Stimulated activated effector memory CD8-positive, alpha-beta T cell treated with anti-CD3 and anti-CD28 coated beads, Interleukin-12 subunit alpha, Interleukin-12 subunit beta, amount 100 ng/mL, for 72 hours (primary cell): ENCODE measurements at regions not wholly inside any gene's neighbourhood (a gene's known extent, or its start where the extent isn't known, plus 50 kb on each side); places are given as distances from the start of the nearest gene placed in this dataset.

Source experiments
- ATAC-seq: fragments of 150-1000 bp; cut with Tn5 transposase; 2 replicates; pipeline ENCODE4 v1.10.0; 2021
- DNase-seq, 2 donors: peaks; one replicate each; pipeline ENCODE4 v3.0.0; 2021 to 2022; ENCODE audit warnings: low spot score in 2 of 2
- H3K27ac Mint-ChIP-seq: one replicate; pipeline ENCODE4 v1.8.0; 2022; ENCODE audit warnings: mild to moderate bottlenecking, mixed read lengths
- H3K36me3 Mint-ChIP-seq: one replicate; pipeline ENCODE4 v1.8.0; 2022; ENCODE audit warnings: mild to moderate bottlenecking, mixed read lengths
- H3K4me1 Mint-ChIP-seq: one replicate; pipeline ENCODE4 v1.8.0; 2022; ENCODE audit warnings: mixed read lengths
- H3K4me3 Mint-ChIP-seq: one replicate; pipeline ENCODE4 v1.8.0; 2022; ENCODE audit warnings: mild to moderate bottlenecking, mixed read lengths
- H3K9me3 Mint-ChIP-seq: one replicate; pipeline ENCODE4 v1.8.0; 2022; ENCODE audit warnings: mixed read lengths

DNA sequence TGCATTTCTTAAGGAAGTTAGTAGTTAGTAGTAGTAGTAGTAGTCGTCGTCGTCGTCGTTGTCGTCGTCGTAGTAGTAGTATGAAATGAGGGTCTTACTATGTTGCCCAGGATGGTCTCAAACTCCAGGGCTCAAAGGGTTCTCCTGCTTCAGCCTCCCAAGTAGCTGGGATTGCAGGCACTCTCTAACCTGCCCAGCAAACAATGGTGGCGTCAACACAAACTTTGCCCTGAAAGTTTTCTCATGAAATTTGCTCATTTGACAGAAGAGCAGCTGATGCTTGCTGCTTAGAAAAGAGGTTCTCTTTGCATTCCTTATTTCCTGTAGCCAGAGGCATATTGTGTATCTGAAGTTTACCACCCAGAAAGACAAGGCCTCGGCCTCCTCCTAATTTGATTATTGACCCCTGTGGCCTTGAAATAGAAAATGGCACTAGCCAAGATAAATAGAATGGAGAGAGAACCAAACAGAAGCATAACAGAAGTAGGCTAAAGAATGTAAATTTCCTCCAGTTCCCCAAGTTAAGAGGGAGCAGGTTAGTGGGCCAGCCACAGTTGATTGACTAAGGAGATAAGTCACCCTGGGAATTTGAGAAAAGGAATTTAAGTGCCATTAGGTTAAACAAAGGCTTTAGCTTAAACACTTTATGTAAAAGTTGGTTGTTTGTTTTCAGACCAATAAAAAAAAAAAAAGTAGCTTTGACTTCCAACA is 166.2 kb upstream of the ROBO2 start:
- ATAC-seq (no peak), DNase-seq (no peak)
- Mint-ChIP-seq H3K27ac (no peak overlapping the region), H3K36me3 (no peaks in the 10 kb centered on the region), H3K4me1 (no peaks in the 10 kb centered on the region), H3K9me3 (peaks cover 16% of the 10 kb centered on the region), H3K4me3 (no peak overlapping the region)

DNA sequence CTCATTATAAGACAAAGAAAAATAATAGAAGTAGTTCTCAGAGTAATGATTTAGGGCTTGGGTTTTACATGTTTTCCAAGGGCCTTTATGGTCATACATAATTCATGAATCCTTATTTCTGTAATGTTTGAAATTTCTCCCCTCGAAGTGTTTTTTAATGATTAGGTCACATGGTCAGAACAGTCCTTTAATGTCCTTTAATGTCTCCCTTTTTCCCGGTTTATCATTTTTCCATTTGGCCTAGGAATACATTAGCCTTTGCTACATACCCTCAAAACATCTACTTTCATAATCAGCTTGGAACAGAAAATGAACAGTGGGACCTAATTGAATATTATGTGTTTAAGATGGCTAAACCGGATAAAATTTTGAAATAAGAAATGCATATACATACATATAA is 159.9 kb upstream of the ROBO2 start:
- H3K4me1 Mint-ChIP-seq = no peaks in the 10 kb centered on the region
- no peaks in the 10 kb centered on the region for H3K36me3 Mint-ChIP-seq
- DNase-seq (no peak), ATAC-seq (no peak)
- peaks cover 18% of the 10 kb centered on the region for H3K9me3 Mint-ChIP-seq
- no peak overlapping the region for H3K27ac Mint-ChIP-seq
- no peak overlapping the region for H3K4me3 Mint-ChIP-seq

DNA sequence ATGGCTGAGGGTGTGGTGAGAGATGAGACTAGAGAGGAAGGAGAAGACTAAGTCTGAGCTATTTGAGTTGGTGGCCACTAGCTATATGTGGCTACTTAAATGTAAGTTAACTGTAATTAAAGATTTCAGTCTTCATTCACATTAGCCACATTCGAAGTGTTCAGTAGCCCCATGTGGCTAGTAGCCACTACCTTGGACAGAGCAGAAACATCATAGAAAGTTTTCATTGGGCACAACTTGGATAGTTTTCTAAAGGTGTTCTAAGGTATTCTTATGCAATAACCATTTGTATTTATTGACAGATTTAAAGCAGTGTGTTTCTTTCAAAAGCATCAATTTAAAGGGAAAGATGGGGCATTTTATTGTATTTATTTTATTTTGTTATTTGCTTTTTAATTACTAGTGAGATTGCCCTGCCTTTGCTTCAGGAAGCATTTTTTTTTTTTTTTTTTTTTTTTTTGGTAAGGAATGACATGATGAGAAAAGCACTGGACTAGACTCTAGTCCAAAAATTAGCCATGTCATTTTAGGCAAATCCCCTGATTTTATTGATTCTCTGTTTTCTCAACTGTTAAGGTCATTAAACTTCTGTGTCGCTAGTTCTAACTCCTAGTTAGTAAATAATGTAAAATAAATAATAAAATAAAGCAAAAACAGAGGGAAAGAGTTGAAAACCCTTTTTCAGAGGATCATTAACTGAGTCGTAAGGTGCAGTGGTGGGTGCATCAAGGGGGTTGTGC is 153.0 kb upstream of the ROBO2 start:
- Mint-ChIP-seq H3K36me3 (no peaks in the 10 kb centered on the region), H3K27ac (no peak overlapping the region), H3K9me3 (peaks cover 12% of the 10 kb centered on the region), H3K4me3 (no peak overlapping the region), H3K4me1 (no peaks in the 10 kb centered on the region)
- ATAC-seq (no peak), DNase-seq (no peak)

DNA sequence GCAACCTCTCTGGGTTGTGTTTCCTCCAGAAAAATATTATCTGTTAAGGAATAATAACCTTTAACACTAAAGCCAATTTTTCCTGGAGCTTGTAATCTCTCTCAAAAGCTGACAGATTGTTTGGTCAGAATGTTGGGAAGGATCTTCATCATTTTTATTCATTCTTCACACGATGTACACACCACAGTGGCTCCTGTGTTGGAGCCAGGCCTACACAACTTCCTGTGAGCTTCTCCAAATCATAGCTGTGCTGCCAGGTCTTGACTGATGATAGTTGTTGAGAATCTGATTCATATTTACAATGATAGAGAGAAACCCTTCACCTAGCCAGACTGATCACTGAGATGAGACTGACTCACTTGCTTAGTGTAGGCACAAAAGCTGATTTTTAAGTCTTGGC is 151.0 kb upstream of the ROBO2 start:
- Mint-ChIP-seq H3K9me3 (peaks cover 12% of the 10 kb centered on the region), H3K4me3 (no peak overlapping the region), H3K4me1 (no peaks in the 10 kb centered on the region), H3K27ac (no peak overlapping the region), H3K36me3 (no peaks in the 10 kb centered on the region)
- ATAC-seq (no peak), DNase-seq (no peak)

DNA sequence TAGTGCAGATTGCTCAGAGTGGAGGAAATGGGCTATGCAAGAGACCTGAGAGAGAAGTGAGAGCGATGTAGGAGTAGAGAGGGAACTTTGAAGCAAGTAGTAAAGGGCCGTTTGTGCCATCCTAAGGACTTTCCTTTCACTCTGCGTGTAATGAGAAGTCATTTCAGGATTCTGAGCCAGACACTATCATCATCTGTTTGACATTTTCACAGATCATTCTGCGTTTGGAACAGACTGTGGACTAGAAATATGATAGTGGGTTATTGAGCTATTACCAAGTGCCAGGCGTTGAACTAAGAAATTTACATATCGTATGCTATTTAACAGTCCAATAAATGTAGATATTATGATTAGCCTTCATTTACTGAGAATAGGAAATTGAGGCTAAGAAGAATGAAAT is 150.0 kb upstream of the ROBO2 start:
- H3K4me1 Mint-ChIP-seq = no peaks in the 10 kb centered on the region

DNA sequence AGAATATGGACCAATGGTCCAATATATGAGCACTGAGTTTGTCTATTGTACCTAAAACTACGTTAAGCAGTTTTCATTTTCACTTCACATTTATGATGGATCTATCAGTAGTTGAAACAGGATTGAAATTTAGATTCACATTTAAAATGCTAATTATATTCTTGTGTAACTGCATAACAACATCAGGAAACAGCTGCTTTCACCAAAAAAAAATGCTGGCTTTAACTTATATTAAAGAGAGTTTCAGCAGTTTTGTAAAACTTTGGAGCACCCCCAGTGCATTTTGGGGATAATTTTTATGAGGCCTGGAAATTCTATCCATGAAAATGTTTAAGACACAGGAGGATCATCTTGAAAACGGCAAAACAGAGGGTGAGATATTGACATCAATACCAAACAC is 142.8 kb upstream of the ROBO2 start:
- no peak overlapping the region for H3K27ac Mint-ChIP-seq
- no peak overlapping the region for H3K4me3 Mint-ChIP-seq
- no peak for ATAC-seq
- DNase-seq = no peak
- H3K36me3 Mint-ChIP-seq = no peaks in the 10 kb centered on the region
- H3K4me1 Mint-ChIP-seq = no peaks in the 10 kb centered on the region
- H3K9me3 Mint-ChIP-seq = peaks cover 11% of the 10 kb centered on the region

More for the DNA sequence above, 150.0 kb upstream of the ROBO2 start:
- DNase-seq (no peak), ATAC-seq (no peak)
- Mint-ChIP-seq H3K4me3 (no peak overlapping the region), H3K27ac (no peak overlapping the region), H3K9me3 (peaks cover 12% of the 10 kb centered on the region), H3K36me3 (no peaks in the 10 kb centered on the region)

DNA sequence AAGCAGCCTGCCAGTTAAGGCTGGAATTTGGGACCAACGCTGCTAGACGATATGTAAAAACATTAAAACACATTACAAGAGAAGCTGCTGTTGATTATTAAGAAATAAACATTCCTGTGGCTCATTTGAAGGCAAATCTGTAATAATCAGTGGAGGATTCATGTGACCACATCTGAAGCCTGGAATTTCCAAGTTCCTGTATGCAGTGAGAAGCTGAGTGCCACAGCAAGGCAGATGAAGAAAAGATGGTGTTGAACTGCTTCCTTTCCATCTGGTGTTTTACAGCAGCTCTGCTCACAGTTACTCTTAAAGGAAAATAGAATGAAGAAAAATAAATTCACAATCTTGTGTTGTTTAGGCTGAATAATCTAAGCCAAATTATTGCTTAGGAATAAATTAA is 139.3 kb upstream of the ROBO2 start:
- no peak for DNase-seq
- Mint-ChIP-seq H3K36me3 (no peaks in the 10 kb centered on the region), H3K4me1 (no peaks in the 10 kb centered on the region), H3K4me3 (no peak overlapping the region), H3K27ac (no peak overlapping the region), H3K9me3 (peaks cover 14% of the 10 kb centered on the region)
- ATAC-seq = no peak

DNA sequence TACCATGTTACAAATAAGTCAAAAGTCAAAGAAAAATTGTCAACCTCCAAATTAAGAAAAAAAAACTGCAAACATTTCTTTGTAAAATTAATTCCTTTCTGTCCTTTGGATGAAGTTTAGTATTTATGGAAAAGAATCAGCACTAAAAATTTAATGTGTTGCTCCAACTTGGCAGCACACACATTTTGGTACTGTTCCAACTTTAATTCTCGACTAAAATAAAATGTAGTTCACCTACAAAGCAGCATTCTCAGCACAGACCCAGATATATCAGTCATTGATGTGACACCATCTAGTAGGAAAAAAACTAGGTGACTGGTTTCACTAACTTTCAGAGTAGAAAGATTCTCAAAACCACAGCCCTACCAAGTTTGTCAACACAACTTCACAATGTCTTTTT is 131.7 kb upstream of the ROBO2 start:
- Mint-ChIP-seq H3K36me3 (no peaks in the 10 kb centered on the region), H3K9me3 (peaks cover 18% of the 10 kb centered on the region), H3K4me3 (no peak overlapping the region), H3K27ac (no peak overlapping the region), H3K4me1 (no peaks in the 10 kb centered on the region)
- no peak for DNase-seq
- ATAC-seq = no peak

DNA sequence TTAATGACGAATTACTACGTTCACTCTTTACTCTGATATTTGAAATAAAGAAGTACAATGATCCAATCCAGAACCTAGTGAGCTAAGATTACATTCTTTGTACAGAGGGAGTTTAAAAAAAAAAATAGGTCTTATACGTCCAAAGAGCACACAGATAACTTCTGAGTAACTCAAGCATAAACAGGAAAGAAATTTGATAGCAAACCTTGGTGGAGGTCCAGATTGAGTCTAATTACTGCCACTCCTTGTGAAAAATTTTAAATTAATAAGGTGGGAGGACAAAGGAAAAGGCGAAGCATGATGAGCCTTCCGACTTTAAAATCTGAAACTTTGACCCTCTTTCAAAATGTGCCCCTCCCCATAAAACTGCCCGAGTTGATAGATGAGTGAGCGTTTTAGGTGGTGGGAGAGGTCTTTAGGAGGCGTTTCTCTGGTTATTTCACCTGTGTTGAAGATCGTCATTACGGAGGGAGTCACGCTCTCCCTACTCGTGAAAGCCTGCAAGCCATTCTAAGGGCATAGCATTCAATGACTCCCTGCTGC is 127.0 kb upstream of the ROBO2 start:
- Mint-ChIP-seq H3K4me1 (no peaks in the 10 kb centered on the region), H3K4me3 (no peak overlapping the region), H3K9me3 (peaks cover 10% of the 10 kb centered on the region), H3K36me3 (no peaks in the 10 kb centered on the region), H3K27ac (no peak overlapping the region)
- DNase-seq = no peak
- ATAC-seq = no peak

DNA sequence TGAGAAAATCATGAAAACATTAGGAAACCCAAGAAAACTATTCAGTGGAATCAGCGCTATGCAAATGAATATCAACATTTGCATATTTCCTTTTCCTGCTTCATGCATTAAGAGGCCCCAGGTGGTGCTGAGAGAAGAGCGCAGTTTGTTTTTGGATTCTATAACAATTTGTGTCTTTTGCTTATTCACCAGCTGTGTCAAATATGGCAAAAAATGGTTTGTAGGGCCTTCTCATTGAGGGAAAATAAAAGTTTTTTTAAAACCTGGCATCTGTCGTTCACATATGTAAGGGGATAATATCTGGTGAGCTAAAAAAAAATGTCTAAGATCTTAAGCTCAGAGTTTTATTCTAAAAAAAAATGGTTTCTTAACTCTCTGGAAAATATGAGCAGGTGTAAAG is 122.5 kb upstream of the ROBO2 start:
- Mint-ChIP-seq H3K9me3 (peaks cover 12% of the 10 kb centered on the region), H3K36me3 (no peaks in the 10 kb centered on the region), H3K4me1 (no peaks in the 10 kb centered on the region), H3K4me3 (no peak overlapping the region), H3K27ac (no peak overlapping the region)
- ATAC-seq = no peak
- DNase-seq = no peak

DNA sequence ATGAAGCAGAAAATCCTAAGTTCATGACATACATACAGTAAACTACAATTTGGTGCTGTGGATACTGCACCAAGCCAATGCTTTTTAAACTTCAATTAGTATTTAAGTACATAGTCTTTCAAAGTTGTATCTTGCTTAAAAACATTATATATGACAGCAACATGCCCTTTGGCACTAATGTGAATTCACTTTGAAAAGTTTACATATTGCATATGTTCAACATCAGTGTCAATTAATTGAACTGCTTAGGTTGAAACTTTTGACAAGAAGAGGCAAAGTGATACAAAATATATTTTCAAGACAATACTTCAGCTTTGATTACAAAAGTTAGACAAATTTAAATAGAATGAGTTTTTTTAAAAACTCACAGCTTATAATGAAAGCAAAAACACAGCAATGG is 119.4 kb upstream of the ROBO2 start:
- ATAC-seq (no peak), DNase-seq (no peak)
- Mint-ChIP-seq H3K4me3 (no peak overlapping the region), H3K36me3 (no peaks in the 10 kb centered on the region), H3K9me3 (peaks cover 2% of the 10 kb centered on the region), H3K4me1 (no peaks in the 10 kb centered on the region), H3K27ac (no peak overlapping the region)

DNA sequence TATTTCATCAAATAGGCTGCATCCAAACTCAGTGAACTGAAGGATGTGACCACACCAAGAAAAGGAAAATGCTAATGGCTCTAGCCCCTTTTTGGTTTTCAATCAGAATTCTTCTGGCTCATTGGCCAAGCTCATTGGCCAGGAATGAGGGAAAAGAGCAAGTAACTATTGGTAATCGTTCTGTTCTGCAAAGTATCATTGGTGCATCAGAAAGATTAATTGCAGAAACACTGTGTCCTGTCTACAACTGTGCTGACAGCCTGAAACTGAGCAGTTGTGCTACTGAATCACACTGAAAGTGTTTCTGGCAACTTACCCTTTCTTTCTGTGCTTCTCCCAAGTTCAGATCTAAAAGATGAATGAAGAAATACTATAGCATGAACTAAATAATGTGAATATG is 116.4 kb upstream of the ROBO2 start:
- Mint-ChIP-seq H3K9me3 (peaks cover 8% of the 10 kb centered on the region), H3K27ac (no peak overlapping the region), H3K4me3 (no peak overlapping the region), H3K4me1 (no peaks in the 10 kb centered on the region), H3K36me3 (no peaks in the 10 kb centered on the region)
- DNase-seq (no peak), ATAC-seq (no peak)

DNA sequence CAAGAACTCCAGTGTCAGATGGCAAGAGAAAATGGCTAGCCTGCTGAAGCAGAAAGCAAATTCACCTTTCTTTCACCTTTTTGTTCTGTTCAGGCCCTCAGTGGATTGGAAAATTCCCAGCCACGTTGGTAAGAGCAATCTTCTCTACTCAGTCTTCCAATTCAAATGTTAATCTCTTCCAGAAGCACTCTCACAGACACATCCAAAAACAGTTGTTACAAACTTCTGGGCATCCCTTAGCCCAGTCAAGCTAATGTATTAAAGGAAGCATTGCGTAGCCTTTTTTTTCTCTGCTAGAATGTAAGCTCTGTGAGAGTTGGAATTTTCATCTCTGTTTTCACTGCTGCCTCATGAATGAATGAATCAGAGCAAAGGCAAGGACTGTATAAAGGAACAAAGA is 109.2 kb upstream of the ROBO2 start:
- ATAC-seq = no peak
- H3K36me3 Mint-ChIP-seq = no peaks in the 10 kb centered on the region
- H3K27ac Mint-ChIP-seq = no peak overlapping the region
- H3K4me1 Mint-ChIP-seq = no peaks in the 10 kb centered on the region
- H3K9me3 Mint-ChIP-seq = peaks cover 23% of the 10 kb centered on the region
- H3K4me3 Mint-ChIP-seq = no peak overlapping the region
- no peak for DNase-seq

DNA sequence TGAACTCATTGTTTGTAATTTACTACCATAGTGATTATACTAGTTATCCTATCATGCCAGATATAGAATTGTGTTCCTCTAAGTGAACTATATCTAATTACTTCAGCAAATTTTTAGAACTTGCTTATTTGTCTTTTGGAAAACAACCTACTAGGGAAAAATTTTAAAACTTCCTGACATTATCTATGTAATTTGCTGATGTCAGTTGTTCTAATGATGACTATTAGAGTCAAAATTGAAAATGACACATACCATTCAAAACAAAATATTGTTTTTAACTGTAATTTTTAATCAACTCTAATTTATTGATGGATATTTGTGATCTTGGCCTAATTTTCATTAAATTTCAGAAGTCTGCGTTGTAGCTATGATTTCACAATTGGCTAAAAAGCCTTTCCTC is 106.7 kb upstream of the ROBO2 start:
- H3K4me1 Mint-ChIP-seq = no peaks in the 10 kb centered on the region
- no peak overlapping the region for H3K27ac Mint-ChIP-seq
- ATAC-seq (no peak), DNase-seq (no peak)
- H3K4me3 Mint-ChIP-seq = no peak overlapping the region
- H3K9me3 Mint-ChIP-seq = peaks cover 22% of the 10 kb centered on the region
- H3K36me3 Mint-ChIP-seq = no peaks in the 10 kb centered on the region

DNA sequence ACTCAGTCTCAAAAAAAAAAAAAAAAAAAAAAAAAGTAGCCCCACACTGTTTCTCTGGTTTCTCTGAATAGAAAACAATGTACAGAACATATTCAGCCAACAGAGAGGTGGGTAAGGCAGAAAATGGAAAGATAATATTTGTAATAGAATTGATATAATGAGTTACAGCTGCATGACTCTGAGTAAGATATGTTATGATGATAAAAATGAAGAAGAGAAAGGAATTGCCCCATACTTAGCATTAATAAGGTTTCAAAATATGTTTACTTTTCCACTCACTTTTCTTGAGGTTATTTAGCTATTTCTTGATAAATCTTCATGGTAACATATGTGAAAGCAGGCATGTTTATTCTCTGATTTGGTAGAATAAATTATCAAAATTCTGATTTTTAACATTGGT is 100.9 kb upstream of the ROBO2 start:
- Mint-ChIP-seq H3K27ac (no peak overlapping the region), H3K9me3 (peaks cover 15% of the 10 kb centered on the region), H3K4me3 (no peak overlapping the region), H3K36me3 (no peaks in the 10 kb centered on the region), H3K4me1 (no peaks in the 10 kb centered on the region)
- ATAC-seq (no peak), DNase-seq (no peak)

DNA sequence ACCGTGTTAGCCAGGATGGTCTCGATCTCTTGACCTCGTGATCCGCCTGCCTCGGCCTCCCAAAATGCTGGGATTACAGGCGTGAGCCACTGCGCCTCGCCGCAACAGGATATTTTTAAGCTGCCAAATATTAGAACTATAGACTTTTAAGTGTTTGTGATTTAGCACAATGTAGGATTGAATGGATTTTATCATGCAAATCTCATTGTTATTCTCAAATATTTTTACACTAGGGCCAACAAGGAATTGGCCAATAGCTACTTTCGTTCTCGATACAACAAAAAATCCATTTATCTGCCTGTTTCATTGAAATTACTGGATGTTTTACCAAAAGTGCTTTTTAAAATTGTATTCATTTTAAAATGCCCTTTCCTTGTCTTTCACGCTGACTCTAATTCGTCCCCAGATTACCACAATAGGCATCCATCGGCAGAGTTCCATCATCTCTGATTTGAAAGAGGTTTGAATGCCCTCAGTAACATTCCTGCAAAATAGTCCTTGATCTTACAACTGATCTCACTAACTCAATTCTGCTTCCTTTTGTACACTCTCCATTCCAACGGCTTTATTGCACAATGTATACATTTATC is 99.6 kb upstream of the ROBO2 start:
- H3K36me3 Mint-ChIP-seq = no peaks in the 10 kb centered on the region
- no peak overlapping the region for H3K4me3 Mint-ChIP-seq
- H3K4me1 Mint-ChIP-seq = no peaks in the 10 kb centered on the region
- DNase-seq (no peak), ATAC-seq (no peak)
- peaks cover 15% of the 10 kb centered on the region for H3K9me3 Mint-ChIP-seq
- H3K27ac Mint-ChIP-seq = no peak overlapping the region
